HL-60 (cell line): ENCODE measurements at regions not wholly inside any gene's neighbourhood (a gene's known extent, or its start where the extent isn't known, plus 50 kb on each side); places are given as distances from the start of the nearest gene placed in this dataset.

Experiments
- DNase-seq, 2 experiments: peaks; one replicate each; pipeline ENCODE4 v3.0.0-alpha.2; 2010 to 2020; ENCODE audit warnings: low read depth in 1 of 2, low spot score in 1 of 2
- H3K27ac ChIP-seq: fragments of 250-450 bp; sonication (Bioruptor Pico); replicated peaks from 2 replicates; pipeline ENCODE4 v1.5.1; 2020; ENCODE audit warnings: mild to moderate bottlenecking, moderate library complexity
- H3K27me3 ChIP-seq: fragments of 250-450 bp; sonication (Bioruptor Pico); 2 replicates; pipeline ENCODE4 v1.5.1; 2021; ENCODE audit warnings: mild to moderate bottlenecking, moderate library complexity; ENCODE audit not compliant: insufficient read depth, poor library complexity, severe bottlenecking
- H3K4me3 ChIP-seq: replicated peaks from 2 replicates; pipeline ENCODE4 v1.5.1; 2011; ENCODE audit warnings: mild to moderate bottlenecking, control low read depth, low read length; ENCODE audit not compliant: insufficient read depth
- CTCF ChIP-seq: IDR thresholded peaks from one replicate; pipeline ENCODE4 v1.5.1; 2011; ENCODE audit warnings: low read length, control low read depth, inconsistent platforms; ENCODE audit not compliant: insufficient read depth
- GABPA ChIP-seq: IDR thresholded peaks from 2 replicates; pipeline ENCODE4 v1.6.1; 2012; ENCODE audit warnings: low read depth
- POLR2AphosphoS5 ChIP-seq: IDR thresholded peaks from 2 replicates; pipeline ENCODE4 v1.6.1; 2012; ENCODE audit warnings: low read depth
- REST ChIP-seq: IDR thresholded peaks from 2 replicates; pipeline ENCODE4 v1.6.1; 2012; ENCODE audit warnings: low read depth; ENCODE audit not compliant: insufficient replicate concordance
- SPI1 ChIP-seq: IDR thresholded peaks from 2 replicates; pipeline ENCODE4 v1.6.1; 2012; ENCODE audit warnings: low read depth, mild to moderate bottlenecking, borderline replicate concordance

- TF ChIP-seq POLR2AphosphoS5 = no peak
- Histone ChIP-seq H3K27me3 (no peaks in the 10 kb centered on the region), H3K4me3 (no peak overlapping the region), H3K27ac (no peak overlapping the region)
- DNase-seq = no peak
Measured at GRCh38 chr12:67410667-67411067, 141.5 kb downstream of the CAND1 start.

- H3K4me3 ChIP-seq = no peak overlapping the region
- H3K27ac ChIP-seq = no peak overlapping the region
- TF ChIP-seq SPI1 = no peak
- TF ChIP-seq CTCF = no peak
- TF ChIP-seq REST = no peak
- TF ChIP-seq GABPA = no peak
- no peak for TF ChIP-seq POLR2AphosphoS5
- DNase-seq = no peak
- no peaks in the 10 kb centered on the region for H3K27me3 ChIP-seq
Measured at GRCh38 chr12:67411562-67411961, 142.4 kb downstream of the CAND1 start.

GRCh38 chr12:67413577-67413976 is 144.4 kb downstream of the CAND1 start:
- H3K27me3 ChIP-seq = no peaks in the 10 kb centered on the region
- H3K27ac ChIP-seq = no peak overlapping the region
- DNase-seq = no peak
- no peak overlapping the region for H3K4me3 ChIP-seq
- TF ChIP-seq GABPA (no peak), REST (no peak), CTCF (no peak), POLR2AphosphoS5 (no peak), SPI1 (no peak)

DNA sequence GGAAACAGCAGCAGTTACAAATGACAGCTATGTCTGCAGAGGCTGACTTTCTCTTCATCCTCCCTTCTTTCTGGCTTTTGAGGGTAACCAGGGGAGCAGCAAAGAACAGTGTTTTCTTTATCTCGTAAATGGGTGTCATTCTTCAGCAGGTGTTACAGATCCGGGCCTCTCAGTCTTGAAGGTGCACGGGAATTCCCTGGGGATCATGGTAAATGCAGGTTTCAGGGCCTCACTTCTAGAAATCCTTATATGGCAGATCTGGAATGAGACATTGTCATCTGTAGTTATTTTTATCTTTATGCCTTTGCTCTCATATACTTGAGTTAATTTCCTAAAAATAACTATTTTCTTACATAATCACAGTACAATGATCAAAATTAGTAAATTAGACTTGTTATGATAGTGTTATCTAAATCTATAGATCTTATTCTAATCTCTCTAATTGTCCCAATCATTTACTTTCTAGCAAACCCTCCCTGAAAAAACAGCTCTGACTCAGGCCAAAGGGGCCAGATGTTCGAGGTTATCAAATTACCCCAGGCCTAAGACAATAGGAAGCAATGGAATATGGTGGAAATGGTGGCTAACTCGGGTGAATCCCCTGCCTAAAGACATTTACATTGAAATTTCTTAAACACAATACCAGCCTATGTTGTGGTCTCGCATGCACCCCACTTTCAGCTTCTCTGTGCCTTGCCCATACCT is 145.0 kb downstream of the CAND1 start:
- DNase-seq = no peak
- no peaks in the 10 kb centered on the region for H3K27me3 ChIP-seq
- H3K27ac ChIP-seq = no peak overlapping the region
- H3K4me3 ChIP-seq = no peak overlapping the region
- no peak for TF ChIP-seq REST
- TF ChIP-seq GABPA = no peak
- no peak for TF ChIP-seq SPI1
- TF ChIP-seq CTCF = no peak
- TF ChIP-seq POLR2AphosphoS5 = no peak
